Gastrocnemius medialis (tissue), 4 donors: ENCODE measurements at regions not wholly inside any gene's neighbourhood (a gene's known extent, or its start where the extent isn't known, plus 50 kb on each side); places are given as distances from the start of the nearest gene placed in this dataset.

ENCODE experiments used
- ATAC-seq, 2 donors: fragments of 150-250 bp; one replicate each; pipeline ENCODE4 v1.9.1; 2016
- DNase-seq, 2 donors: peaks; one replicate each; pipeline ENCODE4 v3.0.0-alpha.2; 2019
- H3K27ac ChIP-seq, 4 donors: fragments of 200-600 bp; sonication (generic); 1 replicate in 1 of 4; 2 replicates in 3 of 4; pipeline ENCODE4 v1.5.1; 2016 to 2018; ENCODE audit warnings: mild to moderate bottlenecking in 2 of 4, moderate library complexity in 1 of 4
- H3K27me3 ChIP-seq, 3 donors: fragments of 200-600 bp; sonication (generic) in 2 of 3; 1 replicate in 1 of 3; 2 replicates in 2 of 3; pipeline versions ENCODE4 v1.5.1 to v1.6.0; 2016 to 2019; ENCODE audit warnings: mild to moderate bottlenecking in 1 of 3, moderate library complexity in 1 of 3
- H3K36me3 ChIP-seq, 2 donors: fragments of 200-600 bp; sonication (generic) in 1 of 2; one replicate each; pipeline ENCODE4 v1.5.1; 2017 to 2018
- H3K4me1 ChIP-seq, 2 donors: fragments of 200-600 bp; sonication (generic) in 1 of 2; one replicate each; pipeline ENCODE4 v1.5.1; 2016 to 2017; ENCODE audit warnings: mild to moderate bottlenecking in 2 of 2
- H3K4me3 ChIP-seq, 4 donors: fragments of 200-600 bp; sonication (generic) in 3 of 4; 1 replicate in 1 of 4; 2 replicates in 3 of 4; pipeline ENCODE4 v1.5.1; 2016 to 2019; ENCODE audit warnings: mild to moderate bottlenecking in 2 of 4
- H3K9me3 ChIP-seq, 3 donors: fragments of 200-600 bp; sonication (generic) in 2 of 3; 1 replicate in 1 of 3; 2 replicates in 2 of 3; pipeline ENCODE4 v1.5.1; 2016 to 2019
- POLR2A ChIP-seq, 2 donors: fragments of 450-650 bp; IDR thresholded peaks; one replicate each; pipeline ENCODE4 v1.6.1; 2017; ENCODE audit warnings: antibody characterized with exemption in 2 of 2, mild to moderate bottlenecking in 2 of 2, moderate library complexity in 2 of 2
- in situ Hi-C, 4 donors: fragments of 200-750 bp; cut with MboI; loops; one replicate each; pipeline versions ENCODE4 v1.15.0 to v1.8.0; 2017; ENCODE audit warnings: low sequenced_read_pairs in 4 of 4
- intact Hi-C: fragments of 100-400 bp; cut with DNase I; formaldehyde crosslinking; loops from one replicate; pipeline ENCODE4 v1.15.1; 2023; ENCODE audit warnings: low total_unique reads
- TF ChIP-seq, protein P1 (sequence below), 5 experiments: fragments of 450-650 bp in 3 of 5; fragments of 200-600 bp in 2 of 5; sonication (generic) in 2 of 5; IDR thresholded peaks in 4 of 5; conservative IDR thresholded peaks in 1 of 5; 1 replicate in 4 of 5; 2 replicates in 1 of 5; pipeline ENCODE4 v1.5.1; 2016 to 2019; ENCODE audit warnings: antibody characterized with exemption in 5 of 5, mild to moderate bottlenecking in 3 of 5, moderate library complexity in 3 of 5

DNA sequence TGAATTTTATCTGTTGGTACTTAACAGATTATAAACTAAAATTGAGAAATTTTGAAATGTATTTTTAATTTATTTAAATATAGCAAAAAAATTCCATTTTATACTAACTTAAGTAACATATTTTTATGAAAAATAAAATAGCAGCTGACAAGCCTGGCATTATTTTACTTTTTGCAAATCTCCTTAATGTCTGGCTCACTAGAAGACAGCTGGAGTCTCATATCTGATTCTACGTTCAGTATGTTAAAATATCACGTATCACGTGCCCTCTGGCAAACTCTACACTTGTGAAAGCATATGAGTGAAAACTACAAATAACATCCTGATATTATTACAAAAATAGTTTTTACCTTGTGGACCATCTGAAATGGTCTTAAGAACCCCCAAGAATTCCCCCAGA, 513.2 kb upstream of the NBEA start:
- no peaks in the 10 kb centered on the region for H3K4me1 ChIP-seq
- TF ChIP-seq, protein P1, sequence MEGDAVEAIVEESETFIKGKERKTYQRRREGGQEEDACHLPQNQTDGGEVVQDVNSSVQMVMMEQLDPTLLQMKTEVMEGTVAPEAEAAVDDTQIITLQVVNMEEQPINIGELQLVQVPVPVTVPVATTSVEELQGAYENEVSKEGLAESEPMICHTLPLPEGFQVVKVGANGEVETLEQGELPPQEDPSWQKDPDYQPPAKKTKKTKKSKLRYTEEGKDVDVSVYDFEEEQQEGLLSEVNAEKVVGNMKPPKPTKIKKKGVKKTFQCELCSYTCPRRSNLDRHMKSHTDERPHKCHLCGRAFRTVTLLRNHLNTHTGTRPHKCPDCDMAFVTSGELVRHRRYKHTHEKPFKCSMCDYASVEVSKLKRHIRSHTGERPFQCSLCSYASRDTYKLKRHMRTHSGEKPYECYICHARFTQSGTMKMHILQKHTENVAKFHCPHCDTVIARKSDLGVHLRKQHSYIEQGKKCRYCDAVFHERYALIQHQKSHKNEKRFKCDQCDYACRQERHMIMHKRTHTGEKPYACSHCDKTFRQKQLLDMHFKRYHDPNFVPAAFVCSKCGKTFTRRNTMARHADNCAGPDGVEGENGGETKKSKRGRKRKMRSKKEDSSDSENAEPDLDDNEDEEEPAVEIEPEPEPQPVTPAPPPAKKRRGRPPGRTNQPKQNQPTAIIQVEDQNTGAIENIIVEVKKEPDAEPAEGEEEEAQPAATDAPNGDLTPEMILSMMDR (IDR thresholded peaks at IDR 0.05 in 4 of 5, conservative IDR thresholded peaks at IDR 0.05 in 1 of 5): no peak
- TF ChIP-seq POLR2A (IDR thresholded peaks at IDR 0.05): no peak
- H3K27me3 ChIP-seq: no peaks in the 10 kb centered on the region
- in situ Hi-C loops: no loop called here
- H3K27ac ChIP-seq: no peak overlapping the region
- ATAC-seq (no peak), DNase-seq (no peak)
- intact Hi-C loops: no loop called here
- H3K9me3 ChIP-seq: no peaks in the 10 kb centered on the region
- no peak overlapping the region for H3K4me3 ChIP-seq
- no peaks in the 10 kb centered on the region for H3K36me3 ChIP-seq

DNA sequence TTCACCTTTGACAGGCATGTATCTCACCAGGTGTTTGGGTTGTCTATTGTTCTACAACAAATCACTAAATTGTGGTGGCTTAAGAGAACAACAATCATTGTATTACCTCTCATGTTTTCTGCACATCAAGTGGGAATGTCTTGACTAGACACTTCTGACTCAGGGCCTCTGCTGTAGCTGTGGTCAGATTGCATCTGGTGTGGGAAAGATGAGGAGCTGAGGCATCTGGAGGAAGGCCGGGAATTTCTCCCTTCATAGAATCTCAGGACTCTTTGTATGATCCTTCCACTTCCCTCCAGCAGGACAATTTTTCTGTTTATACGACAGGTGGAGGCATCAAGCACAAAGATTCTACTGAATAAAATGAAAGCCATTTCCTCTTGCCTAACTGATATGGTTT, 511.8 kb upstream of the NBEA start:
- Histone ChIP-seq H3K27ac (no peak overlapping the region), H3K27me3 (no peaks in the 10 kb centered on the region), H3K4me3 (no peak overlapping the region), H3K36me3 (no peaks in the 10 kb centered on the region), H3K9me3 (no peaks in the 10 kb centered on the region), H3K4me1 (no peaks in the 10 kb centered on the region)
- TF ChIP-seq, protein P1 (IDR thresholded peaks at IDR 0.05 in 4 of 5, conservative IDR thresholded peaks at IDR 0.05 in 1 of 5): no peak
- TF ChIP-seq POLR2A (IDR thresholded peaks at IDR 0.05): no peak
- DNase-seq (no peak), ATAC-seq (no peak)
- intact Hi-C loops: no loop called here
- in situ Hi-C loops: no loop called here

DNA sequence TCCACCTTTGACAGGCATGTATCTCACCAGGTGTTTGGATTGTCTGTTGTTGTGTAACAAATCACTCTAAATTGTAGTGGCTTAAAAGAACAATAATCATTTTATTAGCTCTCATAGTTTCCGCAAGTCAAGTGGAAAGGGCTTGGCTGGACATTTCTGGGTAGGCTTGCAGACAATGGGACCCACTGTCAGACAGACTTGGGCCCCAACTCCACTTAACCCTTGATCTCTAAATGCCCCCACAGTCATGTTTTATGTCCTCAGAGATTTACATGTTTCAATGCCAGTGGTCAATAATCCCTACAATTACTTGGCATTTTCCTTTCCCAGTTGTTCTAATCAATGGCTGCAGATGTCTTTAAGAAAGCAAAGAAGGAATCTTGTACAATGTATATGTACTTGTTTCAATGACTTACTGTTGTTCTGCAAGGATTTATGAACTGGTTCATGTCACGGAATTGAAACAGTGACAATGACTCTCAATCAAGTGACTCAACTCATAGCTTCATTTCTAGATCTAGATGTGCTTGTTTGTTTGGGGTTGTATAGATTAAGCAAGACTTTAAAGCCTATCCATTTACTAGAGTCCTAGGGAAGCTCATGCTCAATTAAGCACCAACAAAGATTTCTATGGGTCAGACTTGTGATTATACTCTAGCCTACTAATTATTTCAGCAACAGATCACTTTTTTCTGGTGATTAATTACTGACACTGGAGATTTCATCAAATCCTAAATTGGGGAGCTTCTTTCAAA, 510.1 kb upstream of the NBEA start:
- no peaks in the 10 kb centered on the region for H3K36me3 ChIP-seq
- intact Hi-C loops (no loop called here), in situ Hi-C loops (no loop called here)
- H3K27ac ChIP-seq: no peak overlapping the region
- no peak for DNase-seq
- no peaks in the 10 kb centered on the region for H3K9me3 ChIP-seq
- H3K27me3 ChIP-seq: no peaks in the 10 kb centered on the region
- TF ChIP-seq POLR2A (IDR thresholded peaks at IDR 0.05): no peak
- TF ChIP-seq, protein P1 (IDR thresholded peaks at IDR 0.05 in 4 of 5, conservative IDR thresholded peaks at IDR 0.05 in 1 of 5): no peak
- no peak for ATAC-seq
- H3K4me3 ChIP-seq: no peak overlapping the region
- no peaks in the 10 kb centered on the region for H3K4me1 ChIP-seq

DNA sequence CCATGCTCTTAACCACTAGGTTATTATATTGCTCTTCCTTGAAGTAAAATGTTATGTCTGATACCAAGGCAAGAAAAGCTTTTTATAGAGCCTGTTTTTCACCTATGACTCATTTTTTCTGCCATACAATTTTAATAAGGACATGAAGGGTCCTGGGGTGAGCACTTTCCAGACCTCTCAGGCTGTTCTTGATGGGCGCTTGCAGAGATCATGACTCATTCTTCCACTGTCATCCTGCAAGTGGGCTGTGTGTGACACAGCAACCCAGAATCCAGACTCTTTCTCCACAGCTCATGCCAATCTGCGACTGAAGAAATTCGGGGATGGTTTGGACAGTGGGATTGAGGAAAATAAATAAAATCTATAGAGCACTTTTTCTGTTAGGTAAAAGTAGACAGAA, 506.7 kb upstream of the NBEA start:
- Histone ChIP-seq H3K4me1 (no peaks in the 10 kb centered on the region), H3K27me3 (no peaks in the 10 kb centered on the region), H3K9me3 (no peaks in the 10 kb centered on the region), H3K36me3 (no peaks in the 10 kb centered on the region), H3K4me3 (no peak overlapping the region), H3K27ac (no peak overlapping the region)
- in situ Hi-C loops: no loop called here
- no peak for ATAC-seq
- no peak for DNase-seq
- TF ChIP-seq POLR2A (IDR thresholded peaks at IDR 0.05): no peak
- TF ChIP-seq, protein P1 (IDR thresholded peaks at IDR 0.05 in 4 of 5, conservative IDR thresholded peaks at IDR 0.05 in 1 of 5): no peak
- intact Hi-C loops: no loop called here

DNA sequence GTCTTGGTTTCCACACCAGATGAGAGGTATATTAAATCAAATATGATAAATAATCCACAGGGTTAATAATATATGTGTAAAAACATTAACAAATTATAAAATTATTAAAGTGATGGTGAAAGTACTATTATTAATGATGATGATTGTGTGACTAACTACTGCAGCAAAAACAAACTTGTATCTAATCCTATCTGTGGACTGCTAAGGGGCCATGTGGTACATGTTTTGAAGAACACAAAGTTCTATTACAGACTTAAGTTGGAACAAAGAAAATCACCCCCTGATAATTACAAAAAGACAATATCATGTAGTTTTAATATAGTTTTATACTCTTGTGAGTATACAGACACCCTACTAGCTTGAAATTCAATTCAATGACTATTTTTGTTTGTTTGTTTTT, 504.2 kb upstream of the NBEA start:
- intact Hi-C loops: no loop called here

More for the DNA sequence above, 504.2 kb upstream of the NBEA start:
- H3K27me3 ChIP-seq: no peaks in the 10 kb centered on the region
- no peaks in the 10 kb centered on the region for H3K4me1 ChIP-seq
- no peaks in the 10 kb centered on the region for H3K9me3 ChIP-seq
- TF ChIP-seq POLR2A (IDR thresholded peaks at IDR 0.05): no peak
- TF ChIP-seq, protein P1 (IDR thresholded peaks at IDR 0.05 in 4 of 5, conservative IDR thresholded peaks at IDR 0.05 in 1 of 5): no peak
- no peak overlapping the region for H3K4me3 ChIP-seq
- in situ Hi-C loops: no loop called here
- ATAC-seq (peak in 1 of 2 donors; percentile 79), DNase-seq (no peak)
- H3K36me3 ChIP-seq: no peaks in the 10 kb centered on the region
- H3K27ac ChIP-seq: no peak overlapping the region
